Endothelial cell of umbilical vein (primary cell): ENCODE measurements at regions not wholly inside any gene's neighbourhood (a gene's known extent, or its start where the extent isn't known, plus 50 kb on each side); places are given as distances from the start of the nearest gene placed in this dataset.
"Not testable (repeated sequence)": the region's sequence is repeated elsewhere in the genome, so short reads cannot be mapped to it uniquely, and the experiment has no call there.

ENCODE experiments used
- EZH2 ChIP-seq: IDR thresholded peaks from 2 replicates; pipeline ENCODE4 v1.6.1; 2012; ENCODE audit warnings: borderline replicate concordance, low read depth, mild to moderate bottlenecking, moderate library complexity, low read length, inconsistent platforms; ENCODE audit not compliant: severe bottlenecking
- FOS ChIP-seq: IDR thresholded peaks from 2 replicates; pipeline ENCODE4 v1.6.1; 2011; ENCODE audit warnings: mild to moderate bottlenecking, low read length, moderate library complexity, borderline replicate concordance; ENCODE audit not compliant: insufficient read depth
- JUN ChIP-seq: IDR thresholded peaks from 2 replicates; pipeline ENCODE4 v1.6.1; 2011; ENCODE audit warnings: borderline replicate concordance, low read depth; ENCODE audit not compliant: insufficient read length, insufficient read depth
- MYC ChIP-seq: IDR thresholded peaks from one replicate; pipeline ENCODE4 v1.6.1; 2011; ENCODE audit warnings: mild to moderate bottlenecking, low read depth, low read length
- POLR2A ChIP-seq: IDR thresholded peaks from 2 replicates; pipeline ENCODE4 v1.6.1; 2012; ENCODE audit warnings: low read depth, mild to moderate bottlenecking, control low read depth, low read length
- POLR2AphosphoS5 ChIP-seq: IDR thresholded peaks from 2 replicates; pipeline ENCODE4 v1.6.1; 2012; ENCODE audit warnings: low read depth, mild to moderate bottlenecking, control low read depth, low read length, moderate library complexity; ENCODE audit not compliant: insufficient read depth
- TF ChIP-seq, protein P1 (sequence below), 2 donors: IDR thresholded peaks; 1 replicate in 1 of 2; 2 replicates in 1 of 2; pipeline ENCODE4 v1.5.1; 2011; ENCODE audit warnings: low read length in 2 of 2, mild to moderate bottlenecking in 2 of 2, moderate library complexity in 2 of 2, control low read depth in 1 of 2, inconsistent platforms in 1 of 2, low read depth in 1 of 2; ENCODE audit not compliant: insufficient read depth in 1 of 2; ENCODE audit errors: extremely low read depth in 1 of 2

DNA sequence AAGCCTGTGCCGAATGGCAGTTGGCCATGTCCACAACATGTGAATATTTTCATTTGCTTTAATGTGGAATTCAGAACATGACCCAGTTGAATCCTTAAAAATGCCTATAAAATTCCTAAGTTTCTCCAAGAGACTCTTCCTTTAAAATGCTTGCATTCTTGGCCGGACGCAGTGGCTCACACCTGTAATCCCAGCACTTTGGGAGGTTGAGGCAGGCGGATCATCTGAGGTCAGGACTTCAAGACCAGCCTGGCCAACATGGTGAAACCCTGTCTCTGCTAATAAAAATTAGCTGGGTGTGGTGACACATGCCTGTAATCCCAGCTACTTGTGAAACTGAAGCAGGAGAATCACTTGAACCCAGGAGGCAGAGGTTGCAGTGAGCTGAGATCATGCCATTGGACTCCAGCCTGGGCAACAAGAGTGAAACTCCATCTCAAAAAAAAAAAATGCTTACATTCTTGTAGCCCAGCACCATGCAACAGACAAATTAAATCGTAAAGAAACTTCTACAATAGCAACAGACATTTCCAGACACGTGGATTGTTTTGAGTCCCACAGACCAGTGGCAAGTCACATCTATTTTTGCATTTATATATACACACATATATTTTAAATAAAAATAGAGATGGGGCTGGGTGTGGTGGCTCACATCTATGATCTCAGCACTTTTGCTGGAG, 274.4 kb downstream of the GOLGA6L6 start:
- TF ChIP-seq, protein P1, sequence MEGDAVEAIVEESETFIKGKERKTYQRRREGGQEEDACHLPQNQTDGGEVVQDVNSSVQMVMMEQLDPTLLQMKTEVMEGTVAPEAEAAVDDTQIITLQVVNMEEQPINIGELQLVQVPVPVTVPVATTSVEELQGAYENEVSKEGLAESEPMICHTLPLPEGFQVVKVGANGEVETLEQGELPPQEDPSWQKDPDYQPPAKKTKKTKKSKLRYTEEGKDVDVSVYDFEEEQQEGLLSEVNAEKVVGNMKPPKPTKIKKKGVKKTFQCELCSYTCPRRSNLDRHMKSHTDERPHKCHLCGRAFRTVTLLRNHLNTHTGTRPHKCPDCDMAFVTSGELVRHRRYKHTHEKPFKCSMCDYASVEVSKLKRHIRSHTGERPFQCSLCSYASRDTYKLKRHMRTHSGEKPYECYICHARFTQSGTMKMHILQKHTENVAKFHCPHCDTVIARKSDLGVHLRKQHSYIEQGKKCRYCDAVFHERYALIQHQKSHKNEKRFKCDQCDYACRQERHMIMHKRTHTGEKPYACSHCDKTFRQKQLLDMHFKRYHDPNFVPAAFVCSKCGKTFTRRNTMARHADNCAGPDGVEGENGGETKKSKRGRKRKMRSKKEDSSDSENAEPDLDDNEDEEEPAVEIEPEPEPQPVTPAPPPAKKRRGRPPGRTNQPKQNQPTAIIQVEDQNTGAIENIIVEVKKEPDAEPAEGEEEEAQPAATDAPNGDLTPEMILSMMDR (IDR thresholded peaks at IDR 0.05; ENCODE audit: extremely low read depth in 1 of 2, insufficient read depth in 1 of 2, low read depth in 1 of 2, low read length in 2 of 2): not testable (repeated sequence)
- TF ChIP-seq POLR2AphosphoS5, EZH2, MYC, POLR2A, FOS, JUN: not testable (repeated sequence)
